HG03460 (cell line): ENCODE measurements at regions not wholly inside any gene's neighbourhood (a gene's known extent, or its start where the extent isn't known, plus 50 kb on each side); places are given as distances from the start of the nearest gene placed in this dataset.
"Not testable (repeated sequence)": the region's sequence is repeated elsewhere in the genome, so short reads cannot be mapped to it uniquely, and the experiment has no call there.

ENCODE experiments used
- ATAC-seq: cut with Tn5 transposase; IDR thresholded peaks from one replicate; pipeline ENCODE4 v1.9.1; 2021; ENCODE audit not compliant: unreplicated experiment

DNA sequence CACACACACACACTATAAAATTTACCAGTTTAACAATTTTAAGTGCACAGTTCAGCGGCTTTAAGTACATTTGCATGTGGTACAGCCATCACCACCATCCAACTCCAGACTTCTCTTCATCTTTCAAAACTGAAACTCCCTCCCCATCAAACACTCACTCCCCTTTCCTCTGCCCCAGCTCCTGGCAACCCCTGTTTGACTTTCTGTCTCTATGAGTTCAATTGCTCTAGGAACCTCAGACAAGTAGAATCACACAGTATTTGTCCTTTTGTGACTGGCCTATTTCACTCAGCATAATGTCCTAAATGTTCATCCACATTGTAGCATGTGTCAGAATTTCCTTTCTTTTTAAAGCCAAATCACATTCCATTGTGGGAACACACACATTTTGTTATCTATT is 302.8 kb upstream of the FOXQ1 start:
- ATAC-seq: no peak

DNA sequence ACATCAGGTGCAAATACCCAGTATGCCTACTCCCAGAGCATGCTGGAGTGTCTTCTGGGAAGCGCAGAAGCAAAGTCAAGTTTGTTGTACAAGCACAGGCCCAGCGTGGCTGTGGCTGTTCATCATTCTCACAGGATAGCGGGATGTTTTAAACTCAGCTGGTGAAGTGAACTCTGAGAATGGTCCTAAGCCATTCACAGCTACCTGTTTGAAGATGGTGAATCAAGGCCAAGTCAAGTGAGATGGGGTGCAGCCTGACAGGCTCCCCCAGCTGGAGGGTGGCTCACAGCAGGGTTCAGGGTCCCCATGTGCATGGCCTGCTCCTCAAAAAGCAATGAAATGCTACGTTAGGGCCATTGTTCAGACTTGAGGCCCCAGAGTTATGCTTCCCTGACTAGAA is 304.7 kb upstream of the FOXQ1 start:
- no peak for ATAC-seq

DNA sequence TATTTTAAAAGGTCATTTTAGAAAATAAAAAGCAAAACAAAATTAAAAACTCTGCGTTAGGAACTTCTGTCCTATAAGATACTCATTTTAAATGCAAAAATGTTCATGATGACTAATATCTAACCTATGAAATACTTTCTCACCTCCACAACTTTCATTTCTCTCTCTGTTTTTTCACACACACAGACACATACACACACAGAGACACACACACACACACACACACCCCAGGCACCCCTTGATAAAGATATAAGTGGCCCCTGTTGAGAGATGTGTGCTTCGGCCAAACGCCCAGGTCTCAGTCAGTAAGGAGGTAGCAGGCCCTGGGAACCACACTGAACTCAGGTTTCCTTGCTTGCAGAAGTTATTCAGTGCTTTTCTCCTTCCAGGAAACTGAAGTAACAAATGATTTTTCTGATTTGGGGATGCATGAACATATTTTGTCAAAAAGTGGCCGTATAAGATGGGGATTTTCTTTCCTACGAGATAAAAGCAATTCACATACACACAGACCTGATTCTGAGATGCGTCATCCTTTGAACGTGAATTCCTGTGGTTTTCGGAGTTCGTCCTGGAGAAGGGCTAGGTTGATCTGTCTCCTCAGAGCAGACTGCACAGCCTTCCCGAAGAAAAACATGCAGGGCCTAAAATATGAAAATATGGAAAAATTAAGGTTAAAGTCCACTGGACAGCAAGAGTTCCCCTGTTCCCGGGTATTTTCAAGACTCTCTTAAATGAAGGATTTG is 306.8 kb upstream of the FOXQ1 start:
- ATAC-seq: no peak

DNA sequence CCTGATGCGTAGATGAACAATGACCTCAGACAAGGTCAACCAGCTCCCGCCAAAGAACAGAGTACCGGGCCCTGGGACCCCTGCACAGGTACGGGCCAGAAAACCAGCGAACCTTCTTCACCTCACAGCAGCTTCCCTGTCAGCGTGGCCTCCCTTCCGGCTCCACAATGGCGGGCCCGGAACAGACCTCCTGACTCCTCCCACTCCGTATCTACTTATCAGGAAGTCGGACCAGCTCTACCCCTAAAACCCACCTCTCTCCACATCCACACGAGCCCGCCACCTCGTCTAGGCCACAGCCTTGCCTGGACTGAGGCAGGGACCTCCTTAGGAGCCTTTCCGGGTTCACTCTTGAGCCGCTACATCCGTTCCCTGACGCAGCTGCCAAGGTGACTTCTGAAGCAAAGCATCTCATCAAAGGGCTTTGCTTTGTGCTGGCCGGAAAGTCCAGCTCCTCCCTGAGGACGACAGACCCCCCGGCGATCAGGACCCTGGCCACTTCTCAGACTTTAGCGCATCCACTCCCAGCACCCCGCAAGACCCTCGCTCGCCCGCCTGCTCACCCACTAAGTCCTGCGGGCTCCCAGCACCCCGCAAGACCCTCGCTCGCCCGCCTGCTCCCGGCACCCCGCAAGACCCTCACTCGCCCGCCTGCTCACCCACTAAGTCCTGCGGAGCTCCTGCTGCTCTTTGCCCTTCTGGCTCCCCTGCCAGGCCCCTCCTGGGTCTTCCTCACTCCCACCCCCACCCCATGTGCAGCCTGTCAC is 308.3 kb upstream of the FOXQ1 start:
- no peak for ATAC-seq

DNA sequence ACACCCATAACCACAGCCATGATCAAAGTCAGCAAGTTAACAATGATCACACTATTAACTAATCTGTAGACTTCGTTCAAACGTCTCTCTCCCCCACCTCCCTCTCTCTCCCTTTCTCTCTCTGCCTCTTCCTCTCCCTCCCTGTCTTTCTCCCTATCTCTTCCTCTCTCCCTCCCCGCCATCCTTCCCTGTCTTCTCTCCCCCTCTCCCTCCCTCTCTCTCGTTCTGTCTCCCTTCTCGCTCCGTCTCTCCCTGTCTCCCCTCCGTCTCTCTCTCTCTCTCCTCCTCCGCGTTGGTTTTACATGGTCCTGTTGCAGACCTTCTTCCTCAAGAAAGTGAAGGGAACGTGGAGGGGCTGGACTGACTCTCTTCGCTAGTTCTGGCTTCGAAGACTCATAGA is 308.9 kb upstream of the FOXQ1 start:
- no peak for ATAC-seq

DNA sequence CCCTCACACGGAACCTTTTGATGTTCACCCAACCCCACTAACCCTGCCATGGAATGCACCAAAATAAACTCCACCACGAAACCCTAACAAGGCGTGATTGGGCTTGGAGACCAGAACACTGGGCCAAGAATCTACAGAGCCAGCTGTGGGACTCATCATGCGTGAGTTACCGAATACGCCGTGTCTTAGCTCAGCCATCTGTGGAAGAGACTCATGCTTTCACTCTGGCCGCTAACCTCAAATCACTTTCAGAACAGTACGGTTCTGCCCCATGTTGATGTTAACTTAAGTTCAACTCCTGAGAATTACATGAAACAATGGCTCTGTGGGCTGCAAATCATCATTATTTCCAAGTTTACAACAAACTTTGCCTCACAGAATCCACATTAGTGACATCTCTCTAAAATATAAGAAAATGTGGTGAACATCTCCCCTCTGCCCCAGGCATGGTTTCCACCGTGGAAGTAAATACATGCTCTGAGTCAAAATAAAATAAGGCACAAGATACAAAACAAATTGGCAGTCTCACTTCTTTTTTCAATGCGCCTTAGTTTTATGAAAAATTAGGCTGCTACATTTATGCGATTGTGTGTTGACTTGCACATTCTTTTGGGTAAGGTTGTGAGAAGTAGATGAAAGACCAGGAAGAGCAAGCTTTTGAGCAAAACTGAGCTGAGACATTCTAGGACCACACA is 308.9 kb upstream of the EXOC2 start:
- ATAC-seq: peak; percentile 61

DNA sequence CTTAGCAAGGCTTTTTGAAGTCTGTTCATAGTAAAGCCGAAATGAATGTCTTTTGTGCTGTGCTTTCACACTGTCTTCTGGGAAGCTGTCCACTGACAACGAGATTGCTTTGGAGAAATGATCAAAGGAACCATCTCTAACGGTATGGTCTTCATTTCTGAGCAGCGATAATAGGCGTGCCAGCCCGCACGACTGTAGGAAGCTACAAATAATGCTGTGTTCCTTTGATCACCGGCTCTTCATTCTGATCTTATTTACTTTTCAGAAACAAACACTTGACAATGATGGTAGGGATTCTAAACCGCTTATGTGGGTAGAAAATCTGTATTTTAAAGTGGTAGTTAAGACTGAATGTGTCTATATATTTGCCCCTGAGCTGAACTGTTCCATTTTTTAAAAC is 306.6 kb upstream of the EXOC2 start:
- ATAC-seq: no peak

DNA sequence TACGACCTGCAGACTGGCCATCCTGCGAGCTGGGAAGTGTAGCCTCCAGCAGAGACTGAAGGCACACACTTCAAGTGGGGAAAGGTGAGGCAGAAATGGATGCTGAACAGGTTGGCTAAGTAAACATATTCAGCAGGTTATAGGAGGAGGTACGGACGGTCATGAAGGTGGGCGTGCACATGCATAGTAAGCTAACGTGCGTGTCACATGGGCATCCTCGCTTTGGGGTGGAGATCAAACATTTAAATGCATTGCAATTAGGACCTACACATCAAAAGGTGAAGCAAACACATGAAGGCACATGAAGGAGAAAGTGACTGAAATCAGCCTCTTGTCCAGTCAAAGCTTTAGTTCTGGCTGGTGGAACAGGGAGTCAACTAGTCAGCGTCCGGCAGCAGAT is 305.6 kb upstream of the EXOC2 start:
- no peak for ATAC-seq

DNA sequence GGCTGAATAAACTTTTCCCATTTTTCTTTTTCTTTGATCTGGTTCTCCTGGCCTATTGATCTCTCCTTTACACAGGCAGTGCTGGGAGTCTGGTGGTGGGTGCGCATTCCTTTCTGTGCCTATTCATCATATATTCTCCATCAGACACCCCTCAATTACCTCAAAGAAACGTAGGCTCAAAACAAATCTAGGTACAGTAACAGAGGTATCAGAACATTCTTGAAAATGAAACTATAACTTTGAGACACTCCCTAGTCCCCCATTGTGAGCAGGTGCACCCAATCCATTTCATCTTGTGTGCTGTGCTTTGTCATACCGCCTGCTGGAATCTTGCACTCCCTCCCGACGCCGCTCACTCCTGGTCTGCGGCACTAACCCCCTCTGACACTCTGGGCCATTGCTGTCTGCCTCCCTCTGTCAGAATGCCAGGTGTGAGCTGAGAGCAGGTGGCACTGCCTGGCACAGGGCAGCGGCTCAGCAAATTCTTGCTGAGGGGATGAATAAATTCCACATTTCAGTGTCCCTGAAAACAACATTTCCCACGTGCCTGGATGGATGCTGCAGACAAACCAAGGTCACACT is 303.4 kb upstream of the EXOC2 start:
- ATAC-seq: no peak

DNA sequence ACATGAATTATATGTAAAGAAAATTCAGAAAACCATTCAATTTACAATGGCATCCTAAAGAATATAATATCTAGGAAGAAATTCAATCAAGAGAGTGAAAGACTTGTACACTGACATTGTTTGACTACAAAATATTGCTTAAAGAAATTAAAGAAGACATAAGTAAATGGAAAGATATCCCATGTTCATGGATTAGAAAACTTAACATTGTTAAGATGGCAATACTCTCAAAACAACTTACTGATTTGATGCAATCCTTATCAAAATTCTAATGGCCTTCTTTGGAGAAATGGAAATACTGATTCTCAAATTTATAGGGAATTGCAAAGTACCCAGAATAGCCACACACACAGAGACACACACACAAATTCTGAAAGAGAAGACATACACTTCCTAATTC is 298.3 kb upstream of the EXOC2 start:
- ATAC-seq: no peak

DNA sequence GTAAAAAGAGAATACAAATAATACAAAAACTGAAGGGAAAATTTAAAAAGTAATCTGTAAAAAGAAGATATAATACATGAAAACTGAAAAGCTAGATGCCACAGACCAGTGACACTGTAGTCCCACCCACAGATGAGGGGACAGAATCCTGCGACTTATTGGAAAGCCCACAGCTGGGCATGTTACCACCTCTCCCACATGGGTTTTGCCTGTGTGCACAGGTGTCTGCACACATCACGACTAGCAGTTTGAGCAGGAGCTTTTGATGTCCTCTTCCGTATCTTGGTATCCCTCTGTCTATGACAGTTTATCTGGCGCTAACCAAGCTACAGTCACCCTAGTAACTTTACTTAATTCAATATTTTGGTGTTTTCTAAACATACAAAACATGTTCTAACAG is 291.1 kb upstream of the EXOC2 start:
- ATAC-seq: no peak

DNA sequence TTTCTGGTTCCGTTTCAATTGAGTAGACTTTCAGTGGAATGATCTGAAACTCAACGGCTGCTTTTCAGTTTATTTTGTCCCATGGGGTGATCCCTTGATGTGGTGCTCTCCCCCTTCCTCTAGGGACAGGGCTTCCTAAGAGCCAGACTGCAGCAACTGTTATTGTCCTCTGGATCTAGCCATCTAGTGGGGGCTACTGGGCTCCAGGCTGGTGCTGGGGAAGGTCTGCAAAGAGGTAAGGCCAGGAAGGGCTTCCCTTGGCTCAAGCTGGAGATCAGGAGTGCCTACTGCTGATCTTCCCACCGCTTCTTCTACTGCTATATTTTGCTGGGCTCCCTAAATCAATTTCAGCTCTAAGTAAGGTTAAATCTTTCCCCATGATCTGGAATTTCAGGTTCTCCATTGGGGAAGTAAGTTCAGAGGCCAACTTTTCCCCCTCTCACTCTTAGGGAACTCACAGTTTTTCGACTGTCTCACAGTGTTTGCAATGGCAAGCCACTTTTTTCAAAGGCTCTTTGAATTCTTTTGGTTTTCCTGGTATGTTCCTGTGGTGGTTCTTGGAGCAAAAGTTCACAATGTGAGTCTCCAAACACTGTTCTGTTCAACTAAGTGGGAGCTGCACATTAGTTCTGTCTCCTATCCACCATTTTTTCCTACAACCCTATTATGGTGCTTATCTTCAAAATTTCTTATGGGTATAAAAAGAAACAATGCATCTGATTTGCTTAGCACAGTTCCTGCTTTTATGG is 286.2 kb upstream of the EXOC2 start:
- no peak for ATAC-seq

DNA sequence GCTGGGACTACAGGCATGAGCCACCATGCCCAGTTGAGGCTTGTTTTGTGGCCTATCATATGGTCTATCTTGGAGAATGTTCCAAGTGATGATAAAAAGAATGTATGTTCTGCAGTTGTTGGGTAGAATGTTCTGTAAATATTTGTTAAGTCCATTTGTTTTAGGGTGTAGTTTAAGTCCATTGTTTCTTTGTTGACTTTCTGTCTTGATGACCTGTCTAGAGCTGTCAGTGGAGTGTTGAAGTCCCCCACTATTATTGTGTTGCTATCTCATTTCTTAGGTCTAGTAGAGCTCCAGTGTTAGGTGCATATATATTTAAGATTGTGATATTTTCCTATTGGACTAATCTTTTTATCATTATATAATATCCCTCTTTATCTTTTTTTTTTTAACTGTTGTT is 284.3 kb upstream of the EXOC2 start:
- ATAC-seq: not testable (repeated sequence)

DNA sequence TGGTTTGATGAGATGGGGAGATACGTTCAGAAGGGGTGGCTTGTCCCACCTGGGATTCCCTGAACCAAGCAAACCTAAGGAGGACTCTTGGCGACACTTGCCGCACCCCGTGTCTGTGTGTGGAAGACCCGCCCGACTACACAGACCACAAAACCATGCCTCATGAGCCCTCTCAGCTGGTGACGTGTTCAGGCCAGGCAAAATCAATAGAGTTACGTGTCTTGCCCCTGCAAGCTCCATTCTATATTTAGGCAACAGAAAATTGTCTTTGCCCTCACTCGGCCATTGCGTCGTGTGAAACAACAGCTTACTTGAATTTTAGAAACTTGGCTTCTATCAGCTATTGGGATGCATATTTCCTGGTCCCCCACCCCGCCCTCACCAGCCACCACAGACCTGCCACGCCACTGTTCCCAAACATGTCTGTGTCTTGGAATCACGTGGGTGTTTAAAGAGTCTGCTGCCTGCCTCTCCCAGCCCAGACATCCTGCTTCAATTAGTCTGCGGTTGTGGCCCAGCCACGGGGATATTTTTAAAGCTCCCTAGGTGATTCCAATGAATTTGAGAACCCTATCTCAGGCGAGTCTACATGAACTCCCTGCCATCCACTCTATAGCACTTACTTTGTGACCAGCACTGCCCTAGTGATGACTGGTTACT is 279.2 kb upstream of the EXOC2 start:
- ATAC-seq: no peak

DNA sequence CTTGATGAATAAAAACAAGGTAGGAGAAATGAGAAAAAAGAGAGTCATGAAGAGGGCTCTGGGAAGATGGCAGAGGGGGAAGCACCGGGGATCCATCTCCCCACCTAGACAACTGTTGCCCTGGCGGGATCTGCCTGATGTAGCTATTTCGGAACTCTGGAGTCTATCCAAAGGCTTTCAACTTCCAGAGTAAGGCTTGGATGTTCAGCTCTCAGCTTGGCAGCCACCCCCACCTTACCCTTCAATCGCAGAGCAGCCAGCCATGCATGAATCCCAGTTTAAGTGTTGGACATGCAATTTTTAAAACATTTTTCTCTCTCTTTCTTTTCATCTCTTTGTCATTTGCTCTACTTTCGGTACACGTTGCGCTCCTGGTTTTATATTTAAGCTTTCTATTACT is 275.9 kb upstream of the EXOC2 start:
- no peak for ATAC-seq

DNA sequence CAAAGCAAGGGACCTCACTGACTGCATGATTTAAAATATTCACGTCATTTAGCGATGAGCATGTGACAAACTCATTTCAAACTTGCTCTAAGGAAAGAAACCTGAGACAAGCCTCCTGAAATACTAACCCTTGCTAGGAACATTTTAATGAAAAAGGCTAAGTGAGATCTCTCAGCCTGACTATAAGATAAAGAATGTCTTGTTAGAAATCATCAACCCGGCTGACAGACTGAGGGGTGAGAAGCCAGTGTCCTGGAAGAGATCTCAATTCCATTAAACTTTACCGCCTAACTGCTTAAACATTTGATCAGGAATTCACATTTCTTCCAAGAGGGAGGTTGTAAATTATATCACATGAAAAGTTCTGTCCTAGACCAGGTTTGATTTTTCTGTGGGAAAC is 274.8 kb upstream of the EXOC2 start:
- ATAC-seq: no peak

DNA sequence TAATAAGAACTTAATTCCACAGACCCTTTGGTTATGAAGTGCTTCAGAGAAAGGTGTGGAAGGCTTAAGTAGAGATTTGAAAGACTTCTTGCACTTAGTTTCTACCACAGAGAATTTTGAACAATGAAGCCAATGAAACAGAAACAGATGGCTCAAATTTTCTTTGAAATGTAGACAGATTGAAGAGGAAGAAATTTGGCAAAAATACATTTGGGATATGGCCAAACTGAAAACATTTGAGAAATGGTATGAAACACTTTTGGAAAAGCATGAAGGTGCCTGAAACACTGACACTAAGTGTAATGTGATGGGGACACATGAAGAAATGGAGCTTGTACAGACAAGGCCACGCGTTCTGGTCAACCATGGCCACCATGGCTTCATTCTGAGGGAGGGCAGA is 272.4 kb upstream of the EXOC2 start:
- no peak for ATAC-seq

DNA sequence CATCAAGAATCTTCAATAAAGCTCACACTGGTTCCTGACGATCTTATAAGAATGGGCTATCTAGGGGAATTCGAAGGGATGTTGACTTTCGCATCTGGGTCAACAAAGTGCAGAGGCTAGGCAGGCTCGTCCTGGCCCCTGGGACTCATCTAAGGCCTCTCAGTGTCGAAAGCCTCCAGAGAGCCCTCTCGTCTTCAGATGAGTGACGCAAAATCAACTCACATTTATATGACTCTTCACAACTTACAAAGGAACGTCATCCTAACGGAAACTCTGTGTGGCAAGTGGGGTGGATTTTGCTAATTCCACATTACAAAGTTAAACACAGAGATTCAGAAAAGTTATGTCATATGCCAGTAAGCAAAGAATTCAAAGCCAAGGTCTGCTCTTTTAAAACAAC is 270.5 kb upstream of the EXOC2 start:
- no peak for ATAC-seq

DNA sequence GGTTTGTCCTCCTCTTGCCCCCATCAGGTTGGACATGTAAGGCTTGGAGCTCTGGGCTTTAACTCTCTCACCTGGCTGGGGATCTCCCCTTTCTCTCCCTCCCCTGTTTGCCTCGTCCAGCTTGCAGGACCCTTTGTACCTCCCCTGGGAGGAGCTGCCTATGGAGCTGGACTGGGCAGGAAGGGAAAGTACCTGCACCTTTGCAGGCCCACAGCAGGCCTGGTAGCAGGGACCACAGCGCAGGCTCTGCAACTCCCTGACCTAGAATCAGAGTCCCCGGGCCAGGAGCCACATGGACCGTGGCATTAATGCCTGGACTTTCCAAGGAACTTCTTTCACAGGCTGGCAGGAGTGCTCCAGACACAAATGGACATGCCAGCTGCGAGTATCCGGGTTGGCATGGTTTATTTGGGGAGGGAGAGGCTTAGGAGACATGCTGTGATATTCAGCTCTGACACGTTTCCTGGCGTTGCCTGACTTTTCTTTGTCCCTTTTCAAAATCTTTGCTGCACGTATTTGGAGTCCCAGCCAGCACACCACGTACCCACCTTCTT is 268.5 kb upstream of the EXOC2 start:
- no peak for ATAC-seq

DNA sequence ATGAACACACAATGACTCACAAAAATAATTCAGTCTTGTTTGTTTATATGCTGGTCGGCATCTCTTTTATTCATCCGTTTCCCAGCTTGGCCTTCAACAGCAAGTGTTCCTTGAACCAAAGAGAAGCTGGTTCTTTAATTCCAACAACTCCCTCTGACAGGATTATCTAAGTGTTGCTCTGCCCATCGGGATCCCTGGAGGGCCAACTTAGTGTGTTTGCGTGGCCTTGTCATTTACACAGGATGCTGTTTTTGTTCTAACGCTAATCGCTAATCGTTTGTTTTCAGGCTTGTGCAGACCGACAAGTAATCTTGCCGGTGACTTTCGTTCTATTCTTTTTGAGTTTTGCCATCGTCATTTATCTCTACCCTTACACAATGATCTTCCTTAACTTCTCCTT is 267.4 kb upstream of the EXOC2 start:
- no peak for ATAC-seq
